Epithelial cell of proximal tubule (primary cell): ENCODE measurements at regions not wholly inside any gene's neighbourhood (a gene's known extent, or its start where the extent isn't known, plus 50 kb on each side); places are given as distances from the start of the nearest gene placed in this dataset.

Experiments
- DNase-seq: peaks from one replicate; pipeline ENCODE4 v3.0.0-alpha.2; 2011; ENCODE audit warnings: low read depth
- H3K4me3 ChIP-seq: 2 replicates; pipeline ENCODE4 v1.5.1; 2011; ENCODE audit warnings: low read depth, mild to moderate bottlenecking, low read length
- TF ChIP-seq, protein P1 (sequence below): conservative IDR thresholded peaks from 2 replicates; pipeline ENCODE4 v1.5.1; 2012; ENCODE audit warnings: low read depth, mild to moderate bottlenecking, low read length

- no peak overlapping the region for H3K4me3 ChIP-seq
- DNase-seq, result no peak
- TF ChIP-seq, protein P1, sequence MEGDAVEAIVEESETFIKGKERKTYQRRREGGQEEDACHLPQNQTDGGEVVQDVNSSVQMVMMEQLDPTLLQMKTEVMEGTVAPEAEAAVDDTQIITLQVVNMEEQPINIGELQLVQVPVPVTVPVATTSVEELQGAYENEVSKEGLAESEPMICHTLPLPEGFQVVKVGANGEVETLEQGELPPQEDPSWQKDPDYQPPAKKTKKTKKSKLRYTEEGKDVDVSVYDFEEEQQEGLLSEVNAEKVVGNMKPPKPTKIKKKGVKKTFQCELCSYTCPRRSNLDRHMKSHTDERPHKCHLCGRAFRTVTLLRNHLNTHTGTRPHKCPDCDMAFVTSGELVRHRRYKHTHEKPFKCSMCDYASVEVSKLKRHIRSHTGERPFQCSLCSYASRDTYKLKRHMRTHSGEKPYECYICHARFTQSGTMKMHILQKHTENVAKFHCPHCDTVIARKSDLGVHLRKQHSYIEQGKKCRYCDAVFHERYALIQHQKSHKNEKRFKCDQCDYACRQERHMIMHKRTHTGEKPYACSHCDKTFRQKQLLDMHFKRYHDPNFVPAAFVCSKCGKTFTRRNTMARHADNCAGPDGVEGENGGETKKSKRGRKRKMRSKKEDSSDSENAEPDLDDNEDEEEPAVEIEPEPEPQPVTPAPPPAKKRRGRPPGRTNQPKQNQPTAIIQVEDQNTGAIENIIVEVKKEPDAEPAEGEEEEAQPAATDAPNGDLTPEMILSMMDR, result no peak
Observed at GRCh38 chr1:244960904-244961303, 96.6 kb upstream of the HNRNPU start.

DNA sequence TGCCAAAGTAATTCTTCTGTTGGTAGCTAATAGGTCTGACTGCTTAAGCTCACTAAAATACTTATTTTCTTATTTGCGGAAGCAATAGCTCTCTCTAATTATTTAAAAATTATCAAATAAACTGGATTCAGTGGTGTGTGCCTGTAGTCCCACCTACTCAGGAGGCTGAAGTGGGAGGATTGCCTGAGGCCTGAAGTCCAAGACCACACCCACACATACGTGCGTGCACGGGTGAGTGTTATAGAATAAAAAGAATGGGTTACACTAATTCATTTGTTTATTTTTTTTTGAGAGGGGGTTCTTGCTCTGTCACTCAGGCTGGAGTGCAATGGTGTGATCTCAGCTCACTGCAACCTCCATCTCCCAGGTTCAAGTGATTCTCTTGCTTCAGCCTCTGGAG lies 94.2 kb upstream of the HNRNPU start:
- TF ChIP-seq, protein P1, result no peak
- H3K4me3 ChIP-seq, result no peak overlapping the region
- no peak for DNase-seq

DNA sequence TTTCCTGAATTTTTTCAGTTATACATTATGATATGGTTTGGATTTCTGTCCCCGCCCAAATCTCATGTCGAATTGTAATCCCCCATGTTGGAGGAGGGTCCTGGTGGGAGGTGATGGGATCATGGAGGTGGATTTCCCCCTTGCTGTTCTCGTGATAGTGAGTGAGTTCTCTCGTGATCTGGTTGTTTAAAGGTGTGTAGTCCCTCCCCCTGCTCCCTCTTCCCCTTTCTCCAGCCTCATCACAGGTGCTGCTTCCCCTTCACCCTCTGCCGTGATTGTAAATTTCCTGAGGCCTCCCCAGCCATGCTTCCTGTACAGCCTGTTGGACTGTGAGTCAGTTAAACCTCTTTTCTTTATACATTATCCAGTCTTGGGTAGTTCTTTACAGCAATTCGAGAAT lies 93.2 kb upstream of the HNRNPU start:
- DNase-seq, result no peak
- TF ChIP-seq, protein P1, result no peak
- H3K4me3 ChIP-seq, result no peak overlapping the region

- TF ChIP-seq, protein P1, result no peak
- no peak overlapping the region for H3K4me3 ChIP-seq
- DNase-seq, result no peak
Observed at GRCh38 chr1:244957122-244957521, 92.8 kb upstream of the HNRNPU start.

- DNase-seq, result no peak
- no peak overlapping the region for H3K4me3 ChIP-seq
- TF ChIP-seq, protein P1, result no peak
Observed at GRCh38 chr1:244955661-244956060, 91.3 kb upstream of the HNRNPU start.

- no peak for DNase-seq
- TF ChIP-seq, protein P1, result no peak
- no peak overlapping the region for H3K4me3 ChIP-seq
Observed at GRCh38 chr1:244954359-244954758, 90.0 kb upstream of the HNRNPU start.

DNA sequence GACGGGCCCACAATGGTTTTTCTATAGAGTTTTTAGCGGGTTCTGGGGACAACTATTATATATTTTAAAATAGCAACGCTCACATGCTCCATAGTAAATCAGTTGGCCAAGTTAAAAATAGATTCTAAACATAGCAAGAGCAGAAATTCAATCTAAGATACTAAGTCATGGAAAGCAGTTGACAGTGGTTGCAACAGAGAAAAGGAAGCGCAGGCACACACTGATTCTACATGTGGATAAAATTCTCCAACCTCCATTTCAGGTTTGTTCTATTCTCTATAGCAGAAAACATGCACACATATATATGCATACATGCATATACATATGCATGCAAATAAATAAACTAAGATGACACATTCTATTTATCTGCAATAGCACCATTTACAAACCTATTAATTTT lies 89.6 kb upstream of the HNRNPU start:
- H3K4me3 ChIP-seq, result no peak overlapping the region
- no peak for DNase-seq
- TF ChIP-seq, protein P1, result no peak
